DND-41 (cell line): ENCODE measurements at regions not wholly inside any gene's neighbourhood (a gene's known extent, or its start where the extent isn't known, plus 50 kb on each side); places are given as distances from the start of the nearest gene placed in this dataset.

Experiments used
- ATAC-seq: fragments of 200-7000 bp; cut with Tn5 transposase; 3 replicates; pipeline ENCODE4 v1.9.1; 2021; ENCODE audit warnings: low read depth; ENCODE audit not compliant: insufficient read depth
- DNase-seq: peaks from one replicate; pipeline ENCODE4 v3.0.0-alpha.2; 2020
- H2AFZ ChIP-seq: 2 replicates; pipeline ENCODE4 v1.6.0; 2012; ENCODE audit warnings: low read depth, low read length
- H3K27ac ChIP-seq: 2 replicates; pipeline ENCODE4 v1.5.1; 2012; ENCODE audit warnings: low read length, inconsistent platforms
- H3K27me3 ChIP-seq: fragments of 200-600 bp; sonication (generic); 2 replicates; pipeline ENCODE4 v1.6.0; 2012; ENCODE audit warnings: low read length, mild to moderate bottlenecking, inconsistent platforms; ENCODE audit not compliant: insufficient read depth, poor library complexity
- H3K36me3 ChIP-seq: 2 replicates; pipeline ENCODE4 v1.5.1; 2012; ENCODE audit warnings: low read length, inconsistent platforms; ENCODE audit not compliant: insufficient read depth
- H3K4me1 ChIP-seq: 2 replicates; pipeline ENCODE4 v1.5.1; 2012; ENCODE audit warnings: mild to moderate bottlenecking, low read length; ENCODE audit not compliant: insufficient read depth
- H3K4me2 ChIP-seq: 2 replicates; pipeline ENCODE4 v1.6.0; 2012; ENCODE audit warnings: mild to moderate bottlenecking, moderate library complexity, low read length, inconsistent platforms; ENCODE audit not compliant: insufficient read depth
- H3K4me3 ChIP-seq, 2 experiments: fragments of 200-600 bp in 1 of 2; shearing (Covaris generic) in 1 of 2; 2 replicates each; pipeline ENCODE4 v1.5.1; 2012 to 2016; ENCODE audit warnings: inconsistent platforms in 2 of 2, low read length in 2 of 2, mild to moderate bottlenecking in 2 of 2, low read depth in 1 of 2, moderate library complexity in 1 of 2
- H3K79me2 ChIP-seq: 2 replicates; pipeline ENCODE4 v1.6.0; 2012; ENCODE audit warnings: low read length, inconsistent platforms; ENCODE audit not compliant: insufficient read depth
- H3K9ac ChIP-seq: 2 replicates; pipeline ENCODE4 v1.6.0; 2012; ENCODE audit warnings: low read depth, mild to moderate bottlenecking, inconsistent platforms, low read length, moderate library complexity
- H3K9me3 ChIP-seq: 2 replicates; pipeline ENCODE4 v1.5.1; 2012; ENCODE audit warnings: low read length, moderate library complexity, mild to moderate bottlenecking, inconsistent platforms; ENCODE audit not compliant: insufficient read depth, severe bottlenecking
- H4K20me1 ChIP-seq: 2 replicates; pipeline ENCODE4 v1.6.0; 2012; ENCODE audit warnings: low read length; ENCODE audit not compliant: insufficient read depth
- EZH2 ChIP-seq: IDR thresholded peaks from 3 replicates; pipeline ENCODE4 v1.6.1; 2012; ENCODE audit warnings: borderline replicate concordance, low read depth, mild to moderate bottlenecking, moderate library complexity, low read length, inconsistent platforms; ENCODE audit not compliant: severe bottlenecking
- TF ChIP-seq, protein P1 (sequence below): IDR thresholded peaks from 2 replicates; pipeline ENCODE4 v1.5.1; 2012; ENCODE audit warnings: borderline replicate concordance, low read length, moderate library complexity, mild to moderate bottlenecking; ENCODE audit not compliant: poor library complexity, severe bottlenecking; ENCODE audit errors: extremely low read depth

DNA sequence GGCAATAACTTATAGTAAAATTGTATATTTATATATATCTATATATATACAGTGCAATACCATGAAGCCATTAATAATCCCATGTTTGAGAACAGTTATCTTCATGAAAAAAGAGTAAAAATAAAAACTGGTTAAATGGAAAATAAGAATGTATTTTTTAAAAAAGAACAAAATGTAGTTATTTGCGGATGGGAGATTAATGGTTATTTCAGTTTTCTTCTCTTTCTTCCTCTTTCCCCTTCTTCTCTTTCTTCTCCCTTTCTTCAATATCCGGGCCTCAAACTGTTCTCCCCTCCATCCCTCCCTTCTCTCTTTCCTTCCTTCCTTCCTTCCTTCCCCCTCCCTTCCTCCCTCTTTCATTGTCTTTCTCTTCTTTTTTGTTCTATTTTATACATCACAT is 1301.7 kb upstream of the IGFBP7 start:
- DNase-seq (no peak), ATAC-seq (no peak)
- Histone ChIP-seq H4K20me1 (no peaks in the 10 kb centered on the region), H2AFZ (no peak overlapping the region), H3K9ac (no peak overlapping the region), H3K4me2 (no peak overlapping the region), H3K9me3 (no peaks in the 10 kb centered on the region), H3K36me3 (no peaks in the 10 kb centered on the region), H3K27me3 (no peaks in the 10 kb centered on the region), H3K79me2 (no peaks in the 10 kb centered on the region), H3K4me3 (no peak overlapping the region), H3K4me1 (no peaks in the 10 kb centered on the region), H3K27ac (no peak overlapping the region)
- TF ChIP-seq, protein P1, sequence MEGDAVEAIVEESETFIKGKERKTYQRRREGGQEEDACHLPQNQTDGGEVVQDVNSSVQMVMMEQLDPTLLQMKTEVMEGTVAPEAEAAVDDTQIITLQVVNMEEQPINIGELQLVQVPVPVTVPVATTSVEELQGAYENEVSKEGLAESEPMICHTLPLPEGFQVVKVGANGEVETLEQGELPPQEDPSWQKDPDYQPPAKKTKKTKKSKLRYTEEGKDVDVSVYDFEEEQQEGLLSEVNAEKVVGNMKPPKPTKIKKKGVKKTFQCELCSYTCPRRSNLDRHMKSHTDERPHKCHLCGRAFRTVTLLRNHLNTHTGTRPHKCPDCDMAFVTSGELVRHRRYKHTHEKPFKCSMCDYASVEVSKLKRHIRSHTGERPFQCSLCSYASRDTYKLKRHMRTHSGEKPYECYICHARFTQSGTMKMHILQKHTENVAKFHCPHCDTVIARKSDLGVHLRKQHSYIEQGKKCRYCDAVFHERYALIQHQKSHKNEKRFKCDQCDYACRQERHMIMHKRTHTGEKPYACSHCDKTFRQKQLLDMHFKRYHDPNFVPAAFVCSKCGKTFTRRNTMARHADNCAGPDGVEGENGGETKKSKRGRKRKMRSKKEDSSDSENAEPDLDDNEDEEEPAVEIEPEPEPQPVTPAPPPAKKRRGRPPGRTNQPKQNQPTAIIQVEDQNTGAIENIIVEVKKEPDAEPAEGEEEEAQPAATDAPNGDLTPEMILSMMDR = no peak
- no peak for TF ChIP-seq EZH2

GRCh38 chr4:58406762-58407161 is 1296.6 kb upstream of the IGFBP7 start:
- DNase-seq = no peak
- no peak for ATAC-seq
- no peak overlapping the region for H3K4me3 ChIP-seq
- no peaks in the 10 kb centered on the region for H3K27me3 ChIP-seq
- no peaks in the 10 kb centered on the region for H3K9me3 ChIP-seq
- no peak overlapping the region for H2AFZ ChIP-seq
- H3K4me2 ChIP-seq = no peak overlapping the region
- no peaks in the 10 kb centered on the region for H4K20me1 ChIP-seq
- H3K27ac ChIP-seq = no peak overlapping the region
- no peak overlapping the region for H3K9ac ChIP-seq
- H3K4me1 ChIP-seq = no peaks in the 10 kb centered on the region
- no peaks in the 10 kb centered on the region for H3K36me3 ChIP-seq
- TF ChIP-seq EZH2 = no peak
- TF ChIP-seq, protein P1 = no peak
- H3K79me2 ChIP-seq = no peaks in the 10 kb centered on the region

- Histone ChIP-seq H3K9me3 (no peaks in the 10 kb centered on the region), H3K4me3 (no peak overlapping the region), H3K79me2 (no peaks in the 10 kb centered on the region), H3K27me3 (no peaks in the 10 kb centered on the region), H3K9ac (no peak overlapping the region), H2AFZ (no peak overlapping the region), H3K4me2 (no peak overlapping the region), H3K27ac (no peak overlapping the region), H4K20me1 (no peaks in the 10 kb centered on the region), H3K36me3 (no peaks in the 10 kb centered on the region), H3K4me1 (no peaks in the 10 kb centered on the region)
- TF ChIP-seq EZH2 = no peak
- TF ChIP-seq, protein P1 = no peak
- ATAC-seq = no peak
- no peak for DNase-seq
Observed at GRCh38 chr4:58368221-58368620, 1258.0 kb upstream of the IGFBP7 start.

GRCh38 chr4:58360354-58361133 is 1250.4 kb upstream of the IGFBP7 start:
- Histone ChIP-seq H3K4me2 (no peak overlapping the region), H3K4me3 (no peak overlapping the region), H2AFZ (no peak overlapping the region), H3K27ac (no peak overlapping the region), H3K36me3 (no peaks in the 10 kb centered on the region), H4K20me1 (no peaks in the 10 kb centered on the region), H3K4me1 (no peaks in the 10 kb centered on the region), H3K9me3 (peaks cover 22% of the 10 kb centered on the region), H3K79me2 (no peaks in the 10 kb centered on the region), H3K9ac (no peak overlapping the region), H3K27me3 (no peaks in the 10 kb centered on the region)
- ATAC-seq (no peak), DNase-seq (no peak)
- TF ChIP-seq, protein P1 = no peak
- TF ChIP-seq EZH2 = no peak
